ENCODE measurements at regions not wholly inside any gene's neighbourhood (a gene's known extent, or its start where the extent isn't known, plus 50 kb on each side); places are given as distances from the start of the nearest gene placed in this dataset.

- Mint-ChIP-seq H3K27me3 (ENCODE audit: low read depth) (peaks cover 2% of the 10 kb centered on the region), H3K4me3 (no peak overlapping the region), H3K27ac (ENCODE audit: unreplicated experiment) (no peak overlapping the region)
Observed at GRCh38 chr1:207245124-207245523, 76.4 kb upstream of the CD55 start.

GRCh38 chr1:207248544-207249198 is 72.8 kb upstream of the CD55 start:
- H3K27me3 Mint-ChIP-seq (ENCODE audit: low read depth): peaks cover 9% of the 10 kb centered on the region
- H3K4me1 Mint-ChIP-seq: no peaks in the 10 kb centered on the region
- H3K4me3 Mint-ChIP-seq: no peak overlapping the region
- H3K36me3 Mint-ChIP-seq (ENCODE audit: low read depth): peaks cover 3% of the 10 kb centered on the region
- H3K9me3 Mint-ChIP-seq: peaks cover 4% of the 10 kb centered on the region
- no peak for TF ChIP-seq CTCF (conservative IDR thresholded peaks at IDR 0.05)
- no peak for DNase-seq (ENCODE audit: low read depth, low spot score)
- no peak overlapping the region for H3K27ac Mint-ChIP-seq (ENCODE audit: unreplicated experiment)

More at GRCh38 chr1:207245124-207245523, 76.4 kb upstream of the CD55 start:
- Mint-ChIP-seq H3K9me3 (no peaks in the 10 kb centered on the region), H3K4me1 (no peaks in the 10 kb centered on the region), H3K36me3 (ENCODE audit: low read depth) (no peaks in the 10 kb centered on the region)
- TF ChIP-seq CTCF (conservative IDR thresholded peaks at IDR 0.05): no peak
- no peak for DNase-seq (ENCODE audit: low read depth, low spot score)

GRCh38 chr1:207250431-207250830 is 71.0 kb upstream of the CD55 start:
- Mint-ChIP-seq H3K27me3 (ENCODE audit: low read depth) (peaks cover 9% of the 10 kb centered on the region), H3K36me3 (ENCODE audit: low read depth) (peaks cover 3% of the 10 kb centered on the region), H3K4me3 (no peak overlapping the region), H3K4me1 (no peaks in the 10 kb centered on the region), H3K9me3 (peaks cover 9% of the 10 kb centered on the region), H3K27ac (ENCODE audit: unreplicated experiment) (no peak overlapping the region)
- TF ChIP-seq CTCF (conservative IDR thresholded peaks at IDR 0.05): no peak
- no peak for DNase-seq (ENCODE audit: low read depth, low spot score)

- peaks cover 3% of the 10 kb centered on the region for H3K36me3 Mint-ChIP-seq (ENCODE audit: low read depth)
- no peak for DNase-seq (ENCODE audit: low read depth, low spot score)
- TF ChIP-seq CTCF (conservative IDR thresholded peaks at IDR 0.05): no peak
- peaks cover 8% of the 10 kb centered on the region for H3K27me3 Mint-ChIP-seq (ENCODE audit: low read depth)
- H3K9me3 Mint-ChIP-seq: peaks cover 9% of the 10 kb centered on the region
- no peak overlapping the region for H3K27ac Mint-ChIP-seq (ENCODE audit: unreplicated experiment)
- no peak overlapping the region for H3K4me3 Mint-ChIP-seq
- H3K4me1 Mint-ChIP-seq: no peaks in the 10 kb centered on the region
Observed at GRCh38 chr1:207251066-207251465, 70.4 kb upstream of the CD55 start.

- Mint-ChIP-seq H3K9me3 (peaks cover 15% of the 10 kb centered on the region), H3K36me3 (ENCODE audit: low read depth) (peaks cover 3% of the 10 kb centered on the region), H3K4me3 (no peak overlapping the region), H3K4me1 (no peaks in the 10 kb centered on the region), H3K27me3 (ENCODE audit: low read depth) (peaks cover 7% of the 10 kb centered on the region), H3K27ac (ENCODE audit: unreplicated experiment) (no peak overlapping the region)
- DNase-seq (ENCODE audit: low read depth, low spot score): no peak
- TF ChIP-seq CTCF (conservative IDR thresholded peaks at IDR 0.05): no peak
Observed at GRCh38 chr1:207256869-207257268, 64.6 kb upstream of the CD55 start.

Measured in neural crest cell (in vitro differentiated cells).